ENCODE measurements at regions not wholly inside any gene's neighbourhood (a gene's known extent, or its start where the extent isn't known, plus 50 kb on each side); places are given as distances from the start of the nearest gene placed in this dataset.

DNA sequence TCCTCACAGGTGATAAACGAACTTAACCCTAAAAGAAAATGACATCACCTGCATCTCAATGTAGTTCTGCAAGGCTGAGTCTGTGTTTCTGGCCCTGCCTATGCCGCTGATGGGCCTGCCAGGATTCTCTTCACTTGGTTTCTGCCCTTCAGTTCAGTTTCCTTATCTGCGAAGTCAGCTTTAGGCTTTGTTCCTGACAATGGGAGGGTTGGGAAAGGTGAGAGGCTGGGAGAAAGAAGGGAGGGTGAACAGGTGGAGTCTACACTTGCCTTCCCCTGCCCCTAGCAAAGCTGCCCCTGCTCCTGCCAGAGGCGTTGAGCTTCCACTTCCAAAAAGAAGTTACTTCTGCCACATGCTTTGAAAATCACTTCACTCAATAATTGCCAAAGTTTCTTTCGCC, 124.0 kb upstream of the APCDD1 start:
- TF ChIP-seq TCF7L2 (IDR thresholded peaks at IDR 0.05; ENCODE audit: low read depth, low read length) = no peak
- TF ChIP-seq, protein P1, sequence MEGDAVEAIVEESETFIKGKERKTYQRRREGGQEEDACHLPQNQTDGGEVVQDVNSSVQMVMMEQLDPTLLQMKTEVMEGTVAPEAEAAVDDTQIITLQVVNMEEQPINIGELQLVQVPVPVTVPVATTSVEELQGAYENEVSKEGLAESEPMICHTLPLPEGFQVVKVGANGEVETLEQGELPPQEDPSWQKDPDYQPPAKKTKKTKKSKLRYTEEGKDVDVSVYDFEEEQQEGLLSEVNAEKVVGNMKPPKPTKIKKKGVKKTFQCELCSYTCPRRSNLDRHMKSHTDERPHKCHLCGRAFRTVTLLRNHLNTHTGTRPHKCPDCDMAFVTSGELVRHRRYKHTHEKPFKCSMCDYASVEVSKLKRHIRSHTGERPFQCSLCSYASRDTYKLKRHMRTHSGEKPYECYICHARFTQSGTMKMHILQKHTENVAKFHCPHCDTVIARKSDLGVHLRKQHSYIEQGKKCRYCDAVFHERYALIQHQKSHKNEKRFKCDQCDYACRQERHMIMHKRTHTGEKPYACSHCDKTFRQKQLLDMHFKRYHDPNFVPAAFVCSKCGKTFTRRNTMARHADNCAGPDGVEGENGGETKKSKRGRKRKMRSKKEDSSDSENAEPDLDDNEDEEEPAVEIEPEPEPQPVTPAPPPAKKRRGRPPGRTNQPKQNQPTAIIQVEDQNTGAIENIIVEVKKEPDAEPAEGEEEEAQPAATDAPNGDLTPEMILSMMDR (IDR thresholded peaks at IDR 0.05) = no peak

Data from Panc1 (cell line).